Cardiac fibroblast (primary cell): ENCODE measurements at regions not wholly inside any gene's neighbourhood (a gene's known extent, or its start where the extent isn't known, plus 50 kb on each side); places are given as distances from the start of the nearest gene placed in this dataset.

Experiments used
- DNase-seq, 2 donors: peaks; one replicate each; pipeline versions ENCODE4 v3.0.0 to v3.0.0-alpha.2; 2010; ENCODE audit warnings: low read depth in 2 of 2
- H3K4me3 ChIP-seq, 2 donors: replicated peaks in 1 of 2; 1 replicate in 1 of 2; 2 replicates in 1 of 2; pipeline ENCODE4 v1.5.1; 2011; ENCODE audit warnings: low read depth in 2 of 2, low read length in 2 of 2, mild to moderate bottlenecking in 2 of 2, moderate library complexity in 1 of 2
- CTCF ChIP-seq: IDR thresholded peaks from one replicate; pipeline ENCODE4 v1.5.1; 2011; ENCODE audit warnings: low read depth, mild to moderate bottlenecking, low read length, inconsistent platforms

- TF ChIP-seq CTCF = no peak
- no peak overlapping the region for H3K4me3 ChIP-seq
- no peak for DNase-seq
Measured at GRCh38 chr9:86802900-86803673, 144.2 kb downstream of the GAS1 start.

GRCh38 chr9:86801246-86801645, 146.1 kb downstream of the GAS1 start:
- no peak for TF ChIP-seq CTCF
- DNase-seq = peak in 1 of 2 donors; percentile 64
- no peak overlapping the region for H3K4me3 ChIP-seq

GRCh38 chr9:86800681-86801080, 146.6 kb downstream of the GAS1 start:
- no peak for TF ChIP-seq CTCF
- H3K4me3 ChIP-seq = no peak overlapping the region
- no peak for DNase-seq

- no peak overlapping the region for H3K4me3 ChIP-seq
- no peak for TF ChIP-seq CTCF
- DNase-seq = no peak
Measured at GRCh38 chr9:86798966-86799365, 148.3 kb downstream of the GAS1 start.

GRCh38 chr9:86796666-86797065, 150.6 kb downstream of the GAS1 start:
- DNase-seq = no peak
- no peak overlapping the region for H3K4me3 ChIP-seq
- TF ChIP-seq CTCF = no peak

- no peak overlapping the region for H3K4me3 ChIP-seq
- TF ChIP-seq CTCF = peak; percentile 14
- peak; percentile 18 to 98 for DNase-seq
Measured at GRCh38 chr9:86795823-86796553, 151.3 kb downstream of the GAS1 start.
